Osteoblast (primary cell): ENCODE measurements at regions not wholly inside any gene's neighbourhood (a gene's known extent, or its start where the extent isn't known, plus 50 kb on each side); places are given as distances from the start of the nearest gene placed in this dataset.
"Not testable (repeated sequence)": the region's sequence is repeated elsewhere in the genome, so short reads cannot be mapped to it uniquely, and the experiment has no call there.

Experiments
- DNase-seq: peaks from one replicate; pipeline ENCODE4 v3.0.0; 2011; ENCODE audit warnings: low spot score, mixed read lengths; ENCODE audit not compliant: insufficient read length; ENCODE audit errors: missing footprints
- H2AFZ ChIP-seq: 2 replicates; pipeline ENCODE4 v1.6.0; 2011; ENCODE audit warnings: mild to moderate bottlenecking, low read length
- H3K27ac ChIP-seq: 2 replicates; pipeline ENCODE4 v1.5.1; 2011; ENCODE audit warnings: mild to moderate bottlenecking, low read depth, low read length, moderate library complexity
- H3K27me3 ChIP-seq: 2 replicates; pipeline ENCODE4 v1.6.0; 2012; ENCODE audit warnings: mild to moderate bottlenecking, control low read depth, inconsistent platforms, low read length, moderate library complexity; ENCODE audit not compliant: insufficient read depth
- H3K36me3 ChIP-seq: 2 replicates; pipeline ENCODE4 v1.5.1; 2011; ENCODE audit warnings: mild to moderate bottlenecking, low read length, control low read depth, moderate library complexity; ENCODE audit not compliant: insufficient read depth
- H3K4me1 ChIP-seq: 2 replicates; pipeline ENCODE4 v1.5.1; 2011; ENCODE audit warnings: mild to moderate bottlenecking, low read length, control low read depth, moderate library complexity; ENCODE audit not compliant: insufficient read depth
- H3K4me2 ChIP-seq: 2 replicates; pipeline ENCODE4 v1.6.0; 2011; ENCODE audit warnings: mild to moderate bottlenecking, low read length; ENCODE audit not compliant: insufficient read depth
- H3K4me3 ChIP-seq: fragments of 200-600 bp; sonication (generic); 3 replicates; pipeline ENCODE4 v1.5.1; 2012; ENCODE audit warnings: mild to moderate bottlenecking, low read length, inconsistent platforms; ENCODE audit not compliant: insufficient read depth
- H3K79me2 ChIP-seq: 2 replicates; pipeline ENCODE4 v1.6.0; 2012; ENCODE audit warnings: mild to moderate bottlenecking, low read length, control low read depth, inconsistent platforms; ENCODE audit not compliant: insufficient read depth
- H3K9me3 ChIP-seq: 2 replicates; pipeline ENCODE4 v1.5.1; 2011; ENCODE audit warnings: low read depth, low read length, control low read depth
- H4K20me1 ChIP-seq: 2 replicates; pipeline ENCODE4 v1.6.0; 2012; ENCODE audit warnings: mild to moderate bottlenecking, low read length, control low read depth; ENCODE audit not compliant: insufficient read depth
- CTCF ChIP-seq: IDR thresholded peaks from 2 replicates; pipeline ENCODE4 v1.5.1; 2011; ENCODE audit warnings: mild to moderate bottlenecking, low read depth, low read length, moderate library complexity; ENCODE audit errors: extremely low read depth

- Histone ChIP-seq H3K36me3 (no peaks in the 10 kb centered on the region), H3K4me2 (no peak overlapping the region), H3K4me3 (no peak overlapping the region), H3K27me3 (no peaks in the 10 kb centered on the region), H3K27ac (no peak overlapping the region), H3K9me3 (no peaks in the 10 kb centered on the region), H3K4me1 (no peaks in the 10 kb centered on the region), H2AFZ (no peak overlapping the region), H4K20me1 (no peaks in the 10 kb centered on the region), H3K79me2 (no peaks in the 10 kb centered on the region)
- DNase-seq, result no peak
- TF ChIP-seq CTCF, result no peak
Measured at GRCh38 chr4:54402880-54403480, 173.9 kb downstream of the PDGFRA start.

DNA sequence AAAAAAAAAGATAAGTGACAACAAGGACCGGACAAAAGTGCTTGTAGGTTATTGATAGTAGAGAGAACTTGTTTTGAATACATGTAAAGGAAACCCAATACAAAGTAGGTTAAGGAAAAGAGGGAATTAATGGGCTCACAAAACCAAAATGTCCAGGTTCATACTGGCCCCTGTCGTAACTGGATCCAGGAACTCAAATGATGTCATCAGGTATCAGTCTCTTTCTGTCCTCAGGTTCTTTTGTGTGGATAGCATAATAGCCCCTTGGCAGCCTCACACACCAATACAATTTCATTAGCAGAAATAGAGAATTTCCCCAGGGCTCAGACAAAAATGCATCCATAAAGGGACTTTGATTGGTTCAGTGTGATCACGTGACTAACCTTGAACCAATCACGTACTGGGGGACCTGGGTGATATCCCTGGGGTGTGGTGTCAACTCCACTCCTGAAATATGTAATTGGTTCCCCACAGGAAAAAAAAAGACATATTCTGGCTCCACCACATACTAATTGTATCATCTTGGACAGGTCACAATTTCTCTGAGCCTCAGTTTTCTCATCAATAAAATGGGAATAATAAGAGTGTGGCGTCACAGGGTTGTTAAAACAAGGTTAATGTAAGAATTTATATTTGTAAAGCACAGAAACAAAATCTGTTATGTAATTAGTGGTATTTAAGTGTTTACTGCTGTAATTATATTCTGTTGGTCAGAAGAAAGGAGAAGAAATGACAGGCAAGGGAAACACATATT, 174.8 kb downstream of the PDGFRA start:
- no peak overlapping the region for H2AFZ ChIP-seq
- no peak overlapping the region for H3K4me3 ChIP-seq
- no peaks in the 10 kb centered on the region for H3K9me3 ChIP-seq
- no peaks in the 10 kb centered on the region for H3K4me1 ChIP-seq
- H4K20me1 ChIP-seq, result no peaks in the 10 kb centered on the region
- DNase-seq, result no peak
- no peaks in the 10 kb centered on the region for H3K27me3 ChIP-seq
- H3K79me2 ChIP-seq, result no peaks in the 10 kb centered on the region
- H3K4me2 ChIP-seq, result no peak overlapping the region
- H3K27ac ChIP-seq, result no peak overlapping the region
- H3K36me3 ChIP-seq, result no peaks in the 10 kb centered on the region
- no peak for TF ChIP-seq CTCF

DNA sequence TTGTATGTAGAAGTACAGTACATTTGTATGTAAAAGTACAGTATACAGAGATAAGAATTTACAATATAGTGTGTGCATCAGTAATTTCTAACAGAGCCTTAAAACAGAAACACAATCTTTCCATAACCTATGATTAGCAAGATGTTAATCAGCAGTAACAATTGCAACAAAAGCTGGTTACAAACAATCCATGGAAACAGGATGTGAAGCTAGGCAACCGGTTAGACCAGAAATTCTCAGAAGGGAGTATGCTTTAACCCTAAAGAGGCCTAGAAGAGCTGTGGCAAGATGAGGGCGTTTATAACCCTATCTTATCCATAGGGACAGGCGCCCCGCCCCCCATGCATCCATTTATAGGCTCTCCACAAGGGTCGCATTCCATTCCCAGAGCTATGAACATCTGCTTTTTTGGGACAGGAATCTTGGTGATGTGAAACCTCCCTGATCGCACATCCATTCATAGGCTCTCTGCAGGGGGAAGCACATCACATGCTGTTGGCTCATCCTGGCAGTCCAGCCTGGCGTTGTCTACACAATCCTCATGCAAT, 180.3 kb downstream of the PDGFRA start:
- H3K4me1 ChIP-seq, H3K9me3 ChIP-seq, H4K20me1 ChIP-seq, H3K27me3 ChIP-seq, H3K36me3 ChIP-seq, DNase-seq, H3K4me2 ChIP-seq, H3K27ac ChIP-seq, H2AFZ ChIP-seq, H3K4me3 ChIP-seq, H3K79me2 ChIP-seq: not testable (repeated sequence)

DNA sequence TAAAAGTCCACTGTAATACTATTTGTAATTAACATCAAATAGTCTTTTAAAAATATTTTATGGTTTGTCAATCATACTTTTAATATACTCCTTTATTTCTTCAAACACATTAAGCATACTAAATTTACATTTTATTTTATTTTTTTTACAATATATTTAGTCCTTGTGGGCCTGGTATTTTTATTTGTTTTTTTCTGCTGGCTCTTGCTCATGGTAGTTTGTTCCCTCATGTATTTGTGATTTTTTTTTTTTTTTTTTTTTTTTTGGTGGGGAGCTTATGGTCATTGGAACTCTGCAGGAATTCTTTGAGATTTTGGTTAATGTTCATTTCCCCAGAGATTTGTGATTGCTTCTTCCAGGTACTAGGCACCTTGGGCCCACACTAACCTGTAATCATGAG, 185.5 kb downstream of the PDGFRA start:
- Histone ChIP-seq H2AFZ (no peak overlapping the region), H4K20me1 (no peaks in the 10 kb centered on the region), H3K27ac (no peak overlapping the region), H3K27me3 (no peaks in the 10 kb centered on the region), H3K4me2 (no peak overlapping the region), H3K79me2 (no peaks in the 10 kb centered on the region), H3K4me3 (no peak overlapping the region), H3K9me3 (no peaks in the 10 kb centered on the region), H3K36me3 (no peaks in the 10 kb centered on the region), H3K4me1 (no peaks in the 10 kb centered on the region)
- no peak for TF ChIP-seq CTCF
- DNase-seq, result peak; percentile 13
